Right lobe of liver (tissue), 4 donors: ENCODE measurements at regions not wholly inside any gene's neighbourhood (a gene's known extent, or its start where the extent isn't known, plus 50 kb on each side); places are given as distances from the start of the nearest gene placed in this dataset.

Experiments used
- POLR2A ChIP-seq: fragments of 450-650 bp; IDR thresholded peaks from one replicate; pipeline ENCODE4 v1.6.1; 2017; ENCODE audit warnings: antibody characterized with exemption, mild to moderate bottlenecking
- TF ChIP-seq, protein P1 (sequence below), 4 donors: fragments of 200-600 bp in 3 of 4; fragments of 450-650 bp in 1 of 4; IDR thresholded peaks; one replicate each; pipeline versions ENCODE4 v1.5.1 to v1.8.0; 2016 to 2022; ENCODE audit warnings: antibody characterized with exemption in 4 of 4, mild to moderate bottlenecking in 2 of 4
- donor health status: DM: no; HTN: no; CAD: no.
- donor health status: DM: no; HTN: no; CAD: no.
- donor health status: DM: no; HTN: yes; CAD: no.

DNA sequence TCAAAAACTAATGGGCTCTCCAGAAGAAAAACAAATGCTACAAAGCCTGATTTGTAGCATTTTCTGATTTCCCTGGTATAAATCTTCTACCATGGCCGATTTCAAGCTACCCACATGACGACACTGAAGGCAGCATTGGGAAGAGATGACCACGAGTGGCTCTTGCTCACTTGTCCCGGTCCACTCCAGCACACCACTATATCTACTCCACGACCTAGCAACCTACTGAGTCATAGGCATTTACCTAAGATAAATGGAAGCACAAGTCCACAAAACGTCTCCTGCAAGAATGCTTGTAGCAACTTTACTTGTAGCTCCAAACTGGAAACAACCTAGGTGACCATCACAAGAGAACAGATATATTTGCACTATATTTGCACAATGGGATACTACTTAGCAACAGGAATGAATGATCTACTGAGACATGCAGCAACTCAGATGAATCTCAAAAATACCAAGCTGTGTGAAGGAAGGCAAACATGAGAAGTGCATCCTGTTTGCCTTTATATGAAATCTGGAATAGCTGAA, 60.8 kb upstream of the HES1 start:
- TF ChIP-seq, protein P1, sequence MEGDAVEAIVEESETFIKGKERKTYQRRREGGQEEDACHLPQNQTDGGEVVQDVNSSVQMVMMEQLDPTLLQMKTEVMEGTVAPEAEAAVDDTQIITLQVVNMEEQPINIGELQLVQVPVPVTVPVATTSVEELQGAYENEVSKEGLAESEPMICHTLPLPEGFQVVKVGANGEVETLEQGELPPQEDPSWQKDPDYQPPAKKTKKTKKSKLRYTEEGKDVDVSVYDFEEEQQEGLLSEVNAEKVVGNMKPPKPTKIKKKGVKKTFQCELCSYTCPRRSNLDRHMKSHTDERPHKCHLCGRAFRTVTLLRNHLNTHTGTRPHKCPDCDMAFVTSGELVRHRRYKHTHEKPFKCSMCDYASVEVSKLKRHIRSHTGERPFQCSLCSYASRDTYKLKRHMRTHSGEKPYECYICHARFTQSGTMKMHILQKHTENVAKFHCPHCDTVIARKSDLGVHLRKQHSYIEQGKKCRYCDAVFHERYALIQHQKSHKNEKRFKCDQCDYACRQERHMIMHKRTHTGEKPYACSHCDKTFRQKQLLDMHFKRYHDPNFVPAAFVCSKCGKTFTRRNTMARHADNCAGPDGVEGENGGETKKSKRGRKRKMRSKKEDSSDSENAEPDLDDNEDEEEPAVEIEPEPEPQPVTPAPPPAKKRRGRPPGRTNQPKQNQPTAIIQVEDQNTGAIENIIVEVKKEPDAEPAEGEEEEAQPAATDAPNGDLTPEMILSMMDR (IDR thresholded peaks at IDR 0.05) = no peak
- TF ChIP-seq POLR2A = no peak
